GM18517 (cell line): ENCODE measurements at regions not wholly inside any gene's neighbourhood (a gene's known extent, or its start where the extent isn't known, plus 50 kb on each side); places are given as distances from the start of the nearest gene placed in this dataset.

ENCODE experiments used
- ATAC-seq: cut with Tn5 transposase; IDR thresholded peaks from one replicate; pipeline ENCODE4 v1.9.1; 2021; ENCODE audit warnings: mild to moderate bottlenecking, moderate library complexity; ENCODE audit not compliant: unreplicated experiment

GRCh38 chr7:9785211-9785610 is 1188.5 kb upstream of the PHF14 start:
- ATAC-seq = no peak

GRCh38 chr7:9796241-9796640 is 1177.4 kb upstream of the PHF14 start:
- ATAC-seq = no peak

GRCh38 chr7:9822458-9823290 is 1151.0 kb upstream of the PHF14 start:
- ATAC-seq = no peak

- no peak for ATAC-seq
Observed at GRCh38 chr7:9835199-9835598, 1138.5 kb upstream of the PHF14 start.

GRCh38 chr7:9836671-9837070 is 1137.0 kb upstream of the PHF14 start:
- no peak for ATAC-seq

- ATAC-seq = no peak
Observed at GRCh38 chr7:9842301-9842700, 1131.4 kb upstream of the PHF14 start.

GRCh38 chr7:9846902-9847301 is 1126.8 kb upstream of the PHF14 start:
- ATAC-seq = no peak

GRCh38 chr7:9854605-9855004 is 1119.1 kb upstream of the PHF14 start:
- ATAC-seq = no peak

GRCh38 chr7:9856668-9857067 is 1117.0 kb upstream of the PHF14 start:
- no peak for ATAC-seq

GRCh38 chr7:9863545-9863944 is 1110.1 kb upstream of the PHF14 start:
- ATAC-seq = no peak

GRCh38 chr7:9869151-9869550 is 1104.5 kb upstream of the PHF14 start:
- ATAC-seq = no peak

- ATAC-seq = no peak
Observed at GRCh38 chr7:9869566-9869965, 1104.1 kb upstream of the PHF14 start.

GRCh38 chr7:9870674-9871073 is 1103.0 kb upstream of the PHF14 start:
- no peak for ATAC-seq

GRCh38 chr7:9874182-9874581 is 1099.5 kb upstream of the PHF14 start:
- no peak for ATAC-seq

- no peak for ATAC-seq
Observed at GRCh38 chr7:9876053-9876452, 1097.6 kb upstream of the PHF14 start.

- no peak for ATAC-seq
Observed at GRCh38 chr7:9889554-9889953, 1084.1 kb upstream of the PHF14 start.

GRCh38 chr7:9890092-9890491 is 1083.6 kb upstream of the PHF14 start:
- ATAC-seq = no peak

- no peak for ATAC-seq
Observed at GRCh38 chr7:9891056-9891455, 1082.6 kb upstream of the PHF14 start.

- no peak for ATAC-seq
Observed at GRCh38 chr7:9900339-9900738, 1073.3 kb upstream of the PHF14 start.

GRCh38 chr7:9921326-9921725 is 1052.3 kb upstream of the PHF14 start:
- no peak for ATAC-seq

- no peak for ATAC-seq
Observed at GRCh38 chr7:9937944-9938631, 1035.6 kb upstream of the PHF14 start.

- no peak for ATAC-seq
Observed at GRCh38 chr7:9939176-9939575, 1034.5 kb upstream of the PHF14 start.
